Astrocyte (in vitro differentiated cells and primary cell): ENCODE measurements at regions not wholly inside any gene's neighbourhood (a gene's known extent, or its start where the extent isn't known, plus 50 kb on each side); places are given as distances from the start of the nearest gene placed in this dataset.

Experiments
- DNase-seq: peaks from one replicate; pipeline ENCODE4 v3.0.0-alpha.2; 2010; ENCODE audit warnings: low read depth
- FAIRE-seq: peaks from 2 replicates; lab custom pipeline; 2011; peaks lifted over from hg19 to GRCh38; lab: Jason Lieb, UNC
- H2AFZ ChIP-seq: 2 replicates; pipeline ENCODE4 v1.6.0; 2012; ENCODE audit warnings: low read depth, low read length, inconsistent platforms
- H3K27ac ChIP-seq: 2 replicates; pipeline ENCODE4 v1.5.1; 2011; ENCODE audit warnings: low read depth, low read length, inconsistent platforms
- H3K27me3 ChIP-seq: 2 replicates; pipeline ENCODE4 v1.6.0; 2011; ENCODE audit warnings: low read length, inconsistent platforms; ENCODE audit not compliant: insufficient read depth
- H3K36me3 ChIP-seq: 2 replicates; pipeline ENCODE4 v1.5.1; 2011; ENCODE audit warnings: low read length, inconsistent platforms; ENCODE audit not compliant: insufficient read depth
- H3K4me1 ChIP-seq: 2 replicates; pipeline ENCODE4 v1.5.1; 2011; ENCODE audit warnings: low read length, inconsistent platforms; ENCODE audit not compliant: insufficient read depth
- H3K4me2 ChIP-seq: 2 replicates; pipeline ENCODE4 v1.6.0; 2012; ENCODE audit warnings: low read length, inconsistent platforms
- H3K4me3 ChIP-seq: 2 replicates; pipeline ENCODE4 v1.5.1; 2011; ENCODE audit warnings: low read depth, mild to moderate bottlenecking, low read length, inconsistent platforms; ENCODE audit not compliant: insufficient read depth
- H3K79me2 ChIP-seq: 2 replicates; pipeline ENCODE4 v1.6.0; 2012; ENCODE audit warnings: mild to moderate bottlenecking, low read length, inconsistent platforms; ENCODE audit not compliant: insufficient read depth
- H3K9ac ChIP-seq: 2 replicates; pipeline ENCODE4 v1.6.0; 2012; ENCODE audit warnings: mild to moderate bottlenecking, low read length, inconsistent platforms
- H3K9me3 ChIP-seq: 2 replicates; pipeline ENCODE4 v1.5.1; 2012; ENCODE audit warnings: low read depth, mild to moderate bottlenecking, low read length, inconsistent platforms; ENCODE audit not compliant: insufficient read depth
- H4K20me1 ChIP-seq: 2 replicates; pipeline ENCODE4 v1.6.0; 2012; ENCODE audit warnings: low read length, inconsistent platforms; ENCODE audit not compliant: insufficient read depth
- H3K27ac Mint-ChIP-seq: one replicate; pipeline ENCODE4 v1.8.0; 2021; ENCODE audit warnings: mild to moderate bottlenecking, mixed read lengths; ENCODE audit not compliant: unreplicated experiment
- H3K27me3 Mint-ChIP-seq: one replicate; pipeline ENCODE4 v1.8.0; 2021; ENCODE audit warnings: low read depth, mixed read lengths; ENCODE audit not compliant: unreplicated experiment
- H3K36me3 Mint-ChIP-seq: one replicate; pipeline ENCODE4 v1.8.0; 2021; ENCODE audit warnings: low read depth, mixed read lengths; ENCODE audit not compliant: unreplicated experiment
- H3K4me1 Mint-ChIP-seq: one replicate; pipeline ENCODE4 v1.8.0; 2021; ENCODE audit warnings: low read depth, mixed read lengths; ENCODE audit not compliant: unreplicated experiment
- H3K4me3 Mint-ChIP-seq: one replicate; pipeline ENCODE4 v1.8.0; 2021; ENCODE audit warnings: mild to moderate bottlenecking, moderate library complexity, mixed read lengths; ENCODE audit not compliant: unreplicated experiment
- H3K9me3 Mint-ChIP-seq: one replicate; pipeline ENCODE4 v1.8.0; 2021; ENCODE audit warnings: mild to moderate bottlenecking, mixed read lengths; ENCODE audit not compliant: unreplicated experiment
- CTCF ChIP-seq: IDR thresholded peaks from 2 replicates; pipeline ENCODE4 v1.5.1; 2011; ENCODE audit warnings: low read depth, mild to moderate bottlenecking, inconsistent platforms, low read length, moderate library complexity; ENCODE audit not compliant: insufficient read depth
- EZH2 ChIP-seq: IDR thresholded peaks from 2 replicates; pipeline ENCODE4 v1.6.1; 2012; ENCODE audit warnings: mild to moderate bottlenecking, low read length, inconsistent platforms; ENCODE audit not compliant: insufficient read depth

GRCh38 chr7:70867513-70867912 is 264.4 kb upstream of the GALNT17 start:
- Histone ChIP-seq H4K20me1 (no peaks in the 10 kb centered on the region), H3K4me1 (no peaks in the 10 kb centered on the region), H3K9me3 (peaks cover 3% of the 10 kb centered on the region), H3K36me3 (no peaks in the 10 kb centered on the region), H2AFZ (no peak overlapping the region), H3K9ac (no peak overlapping the region), H3K27me3 (no peaks in the 10 kb centered on the region), H3K4me3 (no peak overlapping the region), H3K79me2 (no peaks in the 10 kb centered on the region), H3K4me2 (no peak overlapping the region), H3K27ac (no peak overlapping the region)
- Mint-ChIP-seq H3K4me1 (no peaks in the 10 kb centered on the region), H3K36me3 (no peaks in the 10 kb centered on the region), H3K27ac (no peak overlapping the region), H3K9me3 (peaks cover 9% of the 10 kb centered on the region), H3K27me3 (peaks cover 3% of the 10 kb centered on the region), H3K4me3 (no peak overlapping the region)
- DNase-seq (no peak), FAIRE-seq (no peak)
- no peak for TF ChIP-seq EZH2

GRCh38 chr7:70870349-70870748 is 261.6 kb upstream of the GALNT17 start:
- Mint-ChIP-seq H3K4me1 (no peaks in the 10 kb centered on the region), H3K4me3 (no peak overlapping the region), H3K27ac (no peak overlapping the region), H3K9me3 (peaks cover 2% of the 10 kb centered on the region), H3K36me3 (no peaks in the 10 kb centered on the region), H3K27me3 (no peaks in the 10 kb centered on the region)
- TF ChIP-seq CTCF (no peak), EZH2 (no peak)
- H3K79me2 ChIP-seq = no peaks in the 10 kb centered on the region
- no peaks in the 10 kb centered on the region for H3K4me1 ChIP-seq
- H3K4me2 ChIP-seq = no peak overlapping the region
- H2AFZ ChIP-seq = no peak overlapping the region
- no peaks in the 10 kb centered on the region for H3K36me3 ChIP-seq
- H3K27me3 ChIP-seq = no peaks in the 10 kb centered on the region
- H3K9ac ChIP-seq = no peak overlapping the region
- H3K4me3 ChIP-seq = no peak overlapping the region
- H3K9me3 ChIP-seq = peaks cover 3% of the 10 kb centered on the region
- H3K27ac ChIP-seq = no peak overlapping the region
- no peaks in the 10 kb centered on the region for H4K20me1 ChIP-seq
- DNase-seq (no peak), FAIRE-seq (no peak)

GRCh38 chr7:70872188-70872587 is 259.8 kb upstream of the GALNT17 start:
- no peak overlapping the region for H3K9ac ChIP-seq
- H3K36me3 ChIP-seq = no peaks in the 10 kb centered on the region
- H3K4me2 ChIP-seq = no peak overlapping the region
- no peak overlapping the region for H3K27ac ChIP-seq
- H3K4me1 Mint-ChIP-seq = no peaks in the 10 kb centered on the region
- H3K27ac Mint-ChIP-seq = no peak overlapping the region
- H3K4me1 ChIP-seq = no peaks in the 10 kb centered on the region
- H2AFZ ChIP-seq = no peak overlapping the region
- DNase-seq (no peak), FAIRE-seq (no peak)
- H3K79me2 ChIP-seq = no peaks in the 10 kb centered on the region
- H4K20me1 ChIP-seq = no peaks in the 10 kb centered on the region
- H3K9me3 ChIP-seq = no peaks in the 10 kb centered on the region
- peaks cover 2% of the 10 kb centered on the region for H3K9me3 Mint-ChIP-seq
- no peaks in the 10 kb centered on the region for H3K27me3 ChIP-seq
- H3K4me3 ChIP-seq = no peak overlapping the region
- TF ChIP-seq EZH2 = no peak
- TF ChIP-seq CTCF = no peak
- no peaks in the 10 kb centered on the region for H3K36me3 Mint-ChIP-seq
- H3K4me3 Mint-ChIP-seq = no peak overlapping the region
- peaks cover 2% of the 10 kb centered on the region for H3K27me3 Mint-ChIP-seq
